Right atrium auricular region (tissue), 2 donors: ENCODE measurements at regions not wholly inside any gene's neighbourhood (a gene's known extent, or its start where the extent isn't known, plus 50 kb on each side); places are given as distances from the start of the nearest gene placed in this dataset.

Experiments used
- DNase-seq: peaks from one replicate; pipeline ENCODE4 v3.0.0-alpha.2; 2019; ENCODE audit warnings: low spot score
- H3K27ac ChIP-seq, 2 donors: fragments of 200-600 bp; sonication (generic); 1 replicate in 1 of 2; 2 replicates in 1 of 2; pipeline ENCODE4 v1.5.1; 2016 to 2019
- H3K27me3 ChIP-seq, 2 donors: fragments of 200-600 bp; sonication (generic); one replicate each; pipeline versions ENCODE4 v1.5.1 to v1.6.0; 2017 to 2019
- H3K36me3 ChIP-seq: fragments of 200-600 bp; sonication (generic); one replicate; pipeline ENCODE4 v1.5.1; 2016
- H3K4me1 ChIP-seq, 2 donors: fragments of 200-600 bp; sonication (generic); one replicate each; pipeline versions ENCODE4 v1.5.1 to v1.6.0; 2017 to 2019
- H3K4me3 ChIP-seq, 2 donors: fragments of 200-600 bp; sonication (generic); 1 replicate in 1 of 2; 2 replicates in 1 of 2; pipeline ENCODE4 v1.5.1; 2017 to 2019; ENCODE audit warnings: mild to moderate bottlenecking in 1 of 2, moderate library complexity in 1 of 2
- H3K9me3 ChIP-seq, 2 donors: fragments of 200-600 bp; sonication (generic); one replicate each; pipeline ENCODE4 v1.5.1; 2019
- CTCF ChIP-seq, 2 donors: fragments of 200-600 bp; sonication (generic); IDR thresholded peaks; one replicate each; pipeline ENCODE4 v1.5.1; 2019; ENCODE audit warnings: antibody characterized with exemption in 2 of 2

GRCh38 chr3:13200465-13200864 is 127.2 kb upstream of the IQSEC1 start:
- no peak for TF ChIP-seq CTCF (IDR thresholded peaks at IDR 0.05)
- no peak for DNase-seq
- no peaks in the 10 kb centered on the region for H3K27me3 ChIP-seq
- H3K27ac ChIP-seq: no peak overlapping the region
- no peaks in the 10 kb centered on the region for H3K36me3 ChIP-seq
- H3K9me3 ChIP-seq: no peaks in the 10 kb centered on the region
- H3K4me3 ChIP-seq: no peak overlapping the region
- peaks cover 0 to 5% of the 10 kb centered on the region in 2 donors for H3K4me1 ChIP-seq

GRCh38 chr3:13199899-13200451 is 126.7 kb upstream of the IQSEC1 start:
- Histone ChIP-seq H3K4me3 (no peak overlapping the region), H3K27ac (no peak overlapping the region), H3K36me3 (no peaks in the 10 kb centered on the region), H3K27me3 (no peaks in the 10 kb centered on the region), H3K4me1 (peaks cover 0 to 5% of the 10 kb centered on the region in 2 donors), H3K9me3 (no peaks in the 10 kb centered on the region)
- DNase-seq: no peak
- no peak for TF ChIP-seq CTCF (IDR thresholded peaks at IDR 0.05)

GRCh38 chr3:13199006-13199776 is 126.0 kb upstream of the IQSEC1 start:
- H3K27me3 ChIP-seq: no peaks in the 10 kb centered on the region
- H3K36me3 ChIP-seq: no peaks in the 10 kb centered on the region
- TF ChIP-seq CTCF (IDR thresholded peaks at IDR 0.05): no peak
- no peak for DNase-seq
- H3K9me3 ChIP-seq: no peaks in the 10 kb centered on the region
- no peak overlapping the region for H3K4me3 ChIP-seq
- H3K27ac ChIP-seq: no peak overlapping the region
- H3K4me1 ChIP-seq: peaks cover 0 to 2% of the 10 kb centered on the region in 2 donors

GRCh38 chr3:13198264-13198879 is 125.1 kb upstream of the IQSEC1 start:
- Histone ChIP-seq H3K4me3 (no peak overlapping the region), H3K9me3 (no peaks in the 10 kb centered on the region), H3K36me3 (no peaks in the 10 kb centered on the region), H3K27ac (no peak overlapping the region), H3K27me3 (no peaks in the 10 kb centered on the region), H3K4me1 (no peaks in the 10 kb centered on the region)
- no peak for TF ChIP-seq CTCF (IDR thresholded peaks at IDR 0.05)
- no peak for DNase-seq

- H3K27me3 ChIP-seq: no peaks in the 10 kb centered on the region
These were observed 124.6 kb upstream of the IQSEC1 start for GRCh38 chr3:13197795-13198194.

More at GRCh38 chr3:13197795-13198194, 124.6 kb upstream of the IQSEC1 start:
- DNase-seq: no peak
- H3K9me3 ChIP-seq: no peaks in the 10 kb centered on the region
- no peak overlapping the region for H3K27ac ChIP-seq
- no peaks in the 10 kb centered on the region for H3K4me1 ChIP-seq
- TF ChIP-seq CTCF (IDR thresholded peaks at IDR 0.05): no peak
- H3K36me3 ChIP-seq: no peaks in the 10 kb centered on the region
- no peak overlapping the region for H3K4me3 ChIP-seq
